ENCODE measurements at regions not wholly inside any gene's neighbourhood (a gene's known extent, or its start where the extent isn't known, plus 50 kb on each side); places are given as distances from the start of the nearest gene placed in this dataset.
"Not testable (repeated sequence)": the region's sequence is repeated elsewhere in the genome, so short reads cannot be mapped to it uniquely, and the experiment has no call there.

DNA sequence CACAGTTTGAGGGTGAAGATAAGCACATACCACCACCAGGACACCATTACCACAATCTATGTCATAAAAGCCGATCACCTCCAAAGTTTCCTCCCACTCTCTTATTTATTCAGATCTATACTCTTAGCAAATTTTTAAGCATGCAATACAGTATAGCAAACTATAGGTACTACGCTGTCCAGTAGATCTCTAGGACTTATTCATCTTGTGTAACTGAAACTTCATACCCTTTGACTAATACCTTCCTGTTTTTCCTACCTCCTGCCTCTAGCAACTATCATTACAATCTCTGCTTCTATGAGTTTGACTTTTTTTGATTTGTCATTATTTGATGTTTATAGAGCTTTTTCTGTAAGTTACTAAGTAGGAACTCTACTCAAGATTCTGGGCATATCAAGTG lies 84.5 kb upstream of the MANSC4 start:
- no peak for DNase-seq (ENCODE audit: low spot score)

GRCh38 chr12:27863839-27864238 lies 83.8 kb upstream of the MANSC4 start:
- no peaks in the 10 kb centered on the region for H3K36me3 Mint-ChIP-seq (ENCODE audit: low read depth)
- H3K4me1 Mint-ChIP-seq (ENCODE audit: low read depth), result peaks cover 47% of the 10 kb centered on the region
- H3K27me3 Mint-ChIP-seq (ENCODE audit: low read depth), result no peaks in the 10 kb centered on the region
- no peak for DNase-seq (ENCODE audit: low spot score)
- H3K27ac Mint-ChIP-seq (ENCODE audit: unreplicated experiment), result no peak overlapping the region
- TF ChIP-seq, protein P1, sequence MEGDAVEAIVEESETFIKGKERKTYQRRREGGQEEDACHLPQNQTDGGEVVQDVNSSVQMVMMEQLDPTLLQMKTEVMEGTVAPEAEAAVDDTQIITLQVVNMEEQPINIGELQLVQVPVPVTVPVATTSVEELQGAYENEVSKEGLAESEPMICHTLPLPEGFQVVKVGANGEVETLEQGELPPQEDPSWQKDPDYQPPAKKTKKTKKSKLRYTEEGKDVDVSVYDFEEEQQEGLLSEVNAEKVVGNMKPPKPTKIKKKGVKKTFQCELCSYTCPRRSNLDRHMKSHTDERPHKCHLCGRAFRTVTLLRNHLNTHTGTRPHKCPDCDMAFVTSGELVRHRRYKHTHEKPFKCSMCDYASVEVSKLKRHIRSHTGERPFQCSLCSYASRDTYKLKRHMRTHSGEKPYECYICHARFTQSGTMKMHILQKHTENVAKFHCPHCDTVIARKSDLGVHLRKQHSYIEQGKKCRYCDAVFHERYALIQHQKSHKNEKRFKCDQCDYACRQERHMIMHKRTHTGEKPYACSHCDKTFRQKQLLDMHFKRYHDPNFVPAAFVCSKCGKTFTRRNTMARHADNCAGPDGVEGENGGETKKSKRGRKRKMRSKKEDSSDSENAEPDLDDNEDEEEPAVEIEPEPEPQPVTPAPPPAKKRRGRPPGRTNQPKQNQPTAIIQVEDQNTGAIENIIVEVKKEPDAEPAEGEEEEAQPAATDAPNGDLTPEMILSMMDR (IDR thresholded peaks at IDR 0.05), result no peak
- peaks cover 3% of the 10 kb centered on the region for H3K9me3 Mint-ChIP-seq (ENCODE audit: low read depth)
- no peak overlapping the region for H3K4me3 Mint-ChIP-seq (ENCODE audit: unreplicated experiment)

More for the DNA sequence above, 84.5 kb upstream of the MANSC4 start:
- peaks cover 3% of the 10 kb centered on the region for H3K9me3 Mint-ChIP-seq (ENCODE audit: low read depth)
- H3K27me3 Mint-ChIP-seq (ENCODE audit: low read depth), result no peaks in the 10 kb centered on the region
- H3K4me3 Mint-ChIP-seq (ENCODE audit: unreplicated experiment), result no peak overlapping the region
- no peaks in the 10 kb centered on the region for H3K36me3 Mint-ChIP-seq (ENCODE audit: low read depth)
- peaks cover 52% of the 10 kb centered on the region for H3K4me1 Mint-ChIP-seq (ENCODE audit: low read depth)
- H3K27ac Mint-ChIP-seq (ENCODE audit: unreplicated experiment), result no peak overlapping the region
- TF ChIP-seq, protein P1 (IDR thresholded peaks at IDR 0.05), result no peak

DNA sequence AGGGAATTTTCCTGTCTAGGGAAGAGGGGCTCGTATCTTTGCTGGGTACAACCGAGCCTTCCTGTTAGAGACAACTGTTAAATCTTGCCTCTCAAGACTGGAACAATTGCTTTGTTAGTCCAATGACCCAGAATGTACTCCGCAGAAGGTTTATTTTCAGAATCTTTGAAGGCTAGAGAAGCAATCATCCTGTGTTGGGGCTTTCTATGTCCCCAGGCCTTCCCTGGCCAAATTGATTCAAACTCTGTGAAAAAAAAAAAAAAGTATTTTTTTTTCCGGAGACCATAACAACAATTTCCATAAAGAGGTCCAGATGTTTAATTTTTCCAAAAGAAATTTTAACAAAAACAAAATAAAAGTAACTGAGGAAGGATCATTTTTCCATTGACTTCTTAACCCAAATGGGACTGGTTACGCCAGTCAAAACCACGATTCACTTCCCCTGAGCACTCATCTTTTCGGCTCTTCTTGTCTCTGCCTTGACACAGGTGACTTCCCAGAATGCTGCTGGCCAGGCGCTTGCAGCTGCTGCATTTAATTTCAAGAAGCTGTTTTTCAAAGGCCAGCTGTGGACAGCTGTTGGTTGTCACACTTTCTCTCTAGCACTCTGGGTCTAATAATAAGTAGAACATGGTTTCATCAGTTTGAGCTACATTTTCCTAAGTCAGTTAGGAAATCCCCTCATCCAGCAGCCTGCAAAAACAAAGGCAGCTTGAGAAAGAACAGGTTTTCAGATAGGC lies 81.6 kb upstream of the MANSC4 start:
- no peaks in the 10 kb centered on the region for H3K36me3 Mint-ChIP-seq (ENCODE audit: low read depth)
- H3K4me3 Mint-ChIP-seq (ENCODE audit: unreplicated experiment), result no peak overlapping the region
- no peak overlapping the region for H3K27ac Mint-ChIP-seq (ENCODE audit: unreplicated experiment)
- H3K27me3 Mint-ChIP-seq (ENCODE audit: low read depth), result no peaks in the 10 kb centered on the region
- no peak for DNase-seq (ENCODE audit: low spot score)
- TF ChIP-seq, protein P1 (IDR thresholded peaks at IDR 0.05), result no peak
- peaks cover 6% of the 10 kb centered on the region for H3K9me3 Mint-ChIP-seq (ENCODE audit: low read depth)
- H3K4me1 Mint-ChIP-seq (ENCODE audit: low read depth), result peaks cover 24% of the 10 kb centered on the region

DNA sequence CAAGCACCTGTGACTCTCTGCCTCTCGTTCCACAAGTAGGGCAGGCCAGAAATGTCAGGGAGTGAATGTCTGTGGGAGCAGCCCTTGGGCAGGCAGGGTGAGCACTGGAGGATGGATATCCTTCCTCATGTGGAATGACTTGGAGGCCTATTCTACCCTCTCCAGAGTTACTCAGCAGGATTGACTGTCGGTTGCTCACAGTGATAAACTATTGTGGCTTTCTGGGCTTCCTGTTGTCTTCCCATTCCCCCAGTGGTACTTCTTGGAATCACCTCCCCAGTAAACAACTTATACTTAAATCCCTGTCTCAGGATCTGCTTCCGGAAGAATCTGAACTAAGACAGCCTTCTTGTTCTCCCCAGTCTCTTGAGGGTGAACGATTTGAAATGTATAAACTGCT lies 79.6 kb upstream of the MANSC4 start:
- Mint-ChIP-seq H3K36me3 (ENCODE audit: low read depth) (no peaks in the 10 kb centered on the region), H3K4me3 (ENCODE audit: unreplicated experiment) (no peak overlapping the region), H3K9me3 (ENCODE audit: low read depth) (peaks cover 6% of the 10 kb centered on the region), H3K4me1 (ENCODE audit: low read depth) (peaks cover 8% of the 10 kb centered on the region), H3K27ac (ENCODE audit: unreplicated experiment) (no peak overlapping the region), H3K27me3 (ENCODE audit: low read depth) (no peaks in the 10 kb centered on the region)
- TF ChIP-seq, protein P1 (IDR thresholded peaks at IDR 0.05), result no peak
- DNase-seq (ENCODE audit: low spot score), result no peak

- H3K27me3 Mint-ChIP-seq (ENCODE audit: low read depth); H3K4me3 Mint-ChIP-seq (ENCODE audit: unreplicated experiment); H3K36me3 Mint-ChIP-seq (ENCODE audit: low read depth); H3K9me3 Mint-ChIP-seq (ENCODE audit: low read depth); H3K4me1 Mint-ChIP-seq (ENCODE audit: low read depth); H3K27ac Mint-ChIP-seq (ENCODE audit: unreplicated experiment); DNase-seq (ENCODE audit: low spot score): not testable (repeated sequence)
Observed at GRCh38 chr12:27857006-27857405, 77.0 kb upstream of the MANSC4 start.

DNA sequence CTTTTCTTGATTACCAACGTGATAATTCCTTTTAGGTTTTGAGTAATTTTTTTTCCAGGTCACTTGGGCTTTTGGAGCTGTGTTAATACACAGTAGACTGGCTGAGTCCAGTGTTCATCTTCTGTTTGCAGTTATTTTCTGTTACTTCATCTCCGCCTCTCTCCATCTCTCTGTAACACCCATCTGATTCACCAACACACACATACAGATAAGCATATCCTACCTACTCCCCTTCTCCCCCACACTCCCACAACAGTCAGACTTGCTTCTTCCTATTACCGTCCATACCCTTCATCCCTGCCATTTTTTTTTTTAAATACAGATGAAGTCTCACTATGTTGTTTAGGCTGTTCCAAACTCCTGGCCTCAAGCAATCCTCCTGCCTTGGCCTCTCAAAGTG lies 72.7 kb upstream of the MANSC4 start:
- Mint-ChIP-seq H3K27me3 (ENCODE audit: low read depth) (peaks cover 3% of the 10 kb centered on the region), H3K27ac (ENCODE audit: unreplicated experiment) (no peak overlapping the region), H3K9me3 (ENCODE audit: low read depth) (peaks cover 16% of the 10 kb centered on the region), H3K4me3 (ENCODE audit: unreplicated experiment) (no peak overlapping the region), H3K4me1 (ENCODE audit: low read depth) (no peaks in the 10 kb centered on the region), H3K36me3 (ENCODE audit: low read depth) (peaks cover 9% of the 10 kb centered on the region)
- TF ChIP-seq, protein P1 (IDR thresholded peaks at IDR 0.05), result no peak
- DNase-seq (ENCODE audit: low spot score), result no peak

Measured in chondrocyte (in vitro differentiated cells).